IPS-18a (cell line): ENCODE measurements at regions not wholly inside any gene's neighbourhood (a gene's known extent, or its start where the extent isn't known, plus 50 kb on each side); places are given as distances from the start of the nearest gene placed in this dataset.
"Not testable (repeated sequence)": the region's sequence is repeated elsewhere in the genome, so short reads cannot be mapped to it uniquely, and the experiment has no call there.

Experiments
- H3K27ac ChIP-seq: one replicate; pipeline ENCODE4 v1.5.1; 2013; ENCODE audit warnings: low read length
- H3K27me3 ChIP-seq: one replicate; pipeline ENCODE4 v1.6.1; 2013; ENCODE audit warnings: mild to moderate bottlenecking, low read length; ENCODE audit not compliant: control insufficient read depth, insufficient read depth
- H3K36me3 ChIP-seq: one replicate; pipeline ENCODE4 v1.6.1; 2013; ENCODE audit warnings: low read depth, low read length; ENCODE audit not compliant: control insufficient read depth
- H3K4me1 ChIP-seq: one replicate; pipeline ENCODE4 v1.6.1; 2013; ENCODE audit warnings: low read depth, low read length; ENCODE audit not compliant: control insufficient read depth
- H3K4me3 ChIP-seq: one replicate; pipeline ENCODE4 v1.5.1; 2013; ENCODE audit warnings: low read length
- H3K9ac ChIP-seq: one replicate; pipeline ENCODE4 v1.6.1; 2013; ENCODE audit warnings: mild to moderate bottlenecking, low read length, moderate library complexity
- H3K9me3 ChIP-seq: one replicate; pipeline ENCODE4 v1.6.1; 2013; ENCODE audit warnings: low read depth, low read length; ENCODE audit not compliant: control insufficient read depth

- Histone ChIP-seq H3K27me3 (no peaks in the 10 kb centered on the region), H3K9ac (no peak overlapping the region), H3K36me3 (no peaks in the 10 kb centered on the region), H3K4me1 (peaks cover 3% of the 10 kb centered on the region), H3K9me3 (no peaks in the 10 kb centered on the region), H3K27ac (no peak overlapping the region), H3K4me3 (no peak overlapping the region)
Observed at GRCh38 chr21:20440338-20440737, 557.9 kb upstream of the NCAM2 start.

- peaks cover 4% of the 10 kb centered on the region for H3K4me1 ChIP-seq
- H3K9ac ChIP-seq, result no peak overlapping the region
- H3K27ac ChIP-seq, result no peak overlapping the region
- no peaks in the 10 kb centered on the region for H3K9me3 ChIP-seq
- no peak overlapping the region for H3K4me3 ChIP-seq
- H3K36me3 ChIP-seq, result no peaks in the 10 kb centered on the region
- no peaks in the 10 kb centered on the region for H3K27me3 ChIP-seq
Observed at GRCh38 chr21:20443558-20444155, 554.6 kb upstream of the NCAM2 start.

GRCh38 chr21:20445971-20446370 lies 552.2 kb upstream of the NCAM2 start:
- Histone ChIP-seq H3K9ac (no peak overlapping the region), H3K9me3 (no peaks in the 10 kb centered on the region), H3K27ac (no peak overlapping the region), H3K36me3 (no peaks in the 10 kb centered on the region), H3K4me3 (no peak overlapping the region), H3K27me3 (no peaks in the 10 kb centered on the region), H3K4me1 (peaks cover 4% of the 10 kb centered on the region)

DNA sequence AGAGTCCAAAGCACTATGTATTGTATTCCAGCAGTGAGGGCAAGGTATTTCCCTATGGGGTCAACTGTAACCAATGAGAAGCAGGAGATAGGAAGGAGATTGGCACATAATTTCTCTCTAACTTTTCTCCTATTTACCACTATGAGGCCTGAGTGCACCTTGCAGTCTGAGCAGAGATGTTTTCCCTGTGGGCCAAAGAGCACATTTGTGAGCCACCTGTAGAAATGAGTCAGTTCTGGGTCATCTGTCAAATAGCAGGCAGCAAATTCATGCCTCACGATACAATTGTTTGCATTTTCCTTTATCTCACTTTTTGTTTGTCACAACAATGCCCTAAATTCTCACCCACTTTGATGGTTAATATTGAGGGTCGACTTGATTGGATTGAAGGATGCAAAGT lies 547.2 kb upstream of the NCAM2 start:
- Histone ChIP-seq H3K27me3 (no peaks in the 10 kb centered on the region), H3K36me3 (no peaks in the 10 kb centered on the region), H3K27ac (no peak overlapping the region), H3K9me3 (no peaks in the 10 kb centered on the region), H3K4me3 (no peak overlapping the region), H3K9ac (no peak overlapping the region), H3K4me1 (no peaks in the 10 kb centered on the region)

DNA sequence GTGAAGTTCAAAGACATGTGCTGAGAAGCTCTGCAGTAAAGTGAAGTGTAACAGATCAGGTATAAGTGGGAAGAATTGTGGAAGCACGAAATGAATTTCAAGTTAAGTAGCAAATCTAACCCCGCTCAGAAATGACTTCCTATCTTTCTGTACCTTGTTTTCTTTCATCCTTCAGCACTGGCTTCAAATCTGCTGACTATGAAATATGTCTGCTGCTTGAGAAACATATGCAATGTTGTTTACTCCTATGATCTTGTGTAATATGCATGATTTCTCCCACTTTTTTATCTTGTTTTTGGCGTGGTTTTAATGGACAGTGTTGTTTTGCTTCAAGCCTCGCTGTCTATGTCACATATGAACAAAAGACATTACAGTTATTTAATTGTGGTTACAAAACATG lies 545.3 kb upstream of the NCAM2 start:
- Histone ChIP-seq H3K27me3 (no peaks in the 10 kb centered on the region), H3K36me3 (no peaks in the 10 kb centered on the region), H3K4me1 (no peaks in the 10 kb centered on the region), H3K9me3 (no peaks in the 10 kb centered on the region), H3K4me3 (no peak overlapping the region), H3K27ac (no peak overlapping the region), H3K9ac (no peak overlapping the region)

GRCh38 chr21:20459838-20460237 lies 538.4 kb upstream of the NCAM2 start:
- Histone ChIP-seq H3K4me3 (no peak overlapping the region), H3K27ac (no peak overlapping the region), H3K4me1 (no peaks in the 10 kb centered on the region), H3K36me3 (no peaks in the 10 kb centered on the region), H3K9me3 (no peaks in the 10 kb centered on the region), H3K27me3 (no peaks in the 10 kb centered on the region), H3K9ac (no peak overlapping the region)

DNA sequence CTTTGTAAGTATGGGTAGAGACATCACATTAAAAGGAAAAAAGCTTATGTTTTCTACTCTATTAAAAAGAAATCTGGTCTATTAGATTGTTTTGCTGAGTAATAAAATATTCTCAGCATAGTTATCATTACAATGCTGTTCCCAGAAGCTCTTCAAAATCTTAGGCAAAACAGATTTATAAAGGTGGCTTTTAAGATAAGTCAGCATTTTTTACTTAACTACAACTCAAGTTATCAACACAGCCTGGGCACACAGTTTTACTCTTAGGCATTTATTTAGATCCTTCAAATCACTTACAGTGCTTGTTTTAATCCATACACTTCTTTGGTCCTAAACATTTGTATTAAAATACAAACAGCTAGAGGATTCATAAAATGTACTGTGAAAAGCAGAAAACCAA lies 534.8 kb upstream of the NCAM2 start:
- H3K9me3 ChIP-seq, result no peaks in the 10 kb centered on the region
- H3K27me3 ChIP-seq, result no peaks in the 10 kb centered on the region
- H3K27ac ChIP-seq, result no peak overlapping the region
- no peaks in the 10 kb centered on the region for H3K36me3 ChIP-seq
- H3K4me1 ChIP-seq, result no peaks in the 10 kb centered on the region
- no peak overlapping the region for H3K4me3 ChIP-seq
- no peak overlapping the region for H3K9ac ChIP-seq

- H3K4me3 ChIP-seq, result no peak overlapping the region
- H3K36me3 ChIP-seq, result no peaks in the 10 kb centered on the region
- H3K9me3 ChIP-seq, result no peaks in the 10 kb centered on the region
- no peak overlapping the region for H3K9ac ChIP-seq
- H3K27ac ChIP-seq, result no peak overlapping the region
- no peaks in the 10 kb centered on the region for H3K27me3 ChIP-seq
- H3K4me1 ChIP-seq, result no peaks in the 10 kb centered on the region
Observed at GRCh38 chr21:20469361-20469760, 528.8 kb upstream of the NCAM2 start.

DNA sequence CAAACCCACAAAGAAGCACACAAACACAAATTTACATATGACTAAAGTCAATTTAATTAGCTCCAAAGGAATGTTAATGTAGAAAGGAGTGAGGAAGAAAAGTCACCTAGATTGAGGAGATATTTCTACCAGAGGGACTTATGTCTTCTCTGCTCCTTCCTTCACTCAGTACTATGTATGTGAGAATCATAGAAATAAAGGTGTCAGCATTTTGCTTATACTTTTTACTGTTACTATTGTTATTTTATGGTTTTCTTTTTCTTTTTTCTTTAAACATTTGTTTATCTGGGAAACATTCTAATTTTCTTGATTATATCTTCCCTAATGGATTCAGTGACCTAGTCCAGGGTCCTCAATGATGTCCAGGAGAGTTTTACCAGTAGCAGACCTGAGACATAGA lies 511.9 kb upstream of the NCAM2 start:
- Histone ChIP-seq H3K4me3 (no peak overlapping the region), H3K9me3 (no peaks in the 10 kb centered on the region), H3K36me3 (no peaks in the 10 kb centered on the region), H3K4me1 (peaks cover 3% of the 10 kb centered on the region), H3K27ac (no peak overlapping the region), H3K27me3 (no peaks in the 10 kb centered on the region), H3K9ac (no peak overlapping the region)

DNA sequence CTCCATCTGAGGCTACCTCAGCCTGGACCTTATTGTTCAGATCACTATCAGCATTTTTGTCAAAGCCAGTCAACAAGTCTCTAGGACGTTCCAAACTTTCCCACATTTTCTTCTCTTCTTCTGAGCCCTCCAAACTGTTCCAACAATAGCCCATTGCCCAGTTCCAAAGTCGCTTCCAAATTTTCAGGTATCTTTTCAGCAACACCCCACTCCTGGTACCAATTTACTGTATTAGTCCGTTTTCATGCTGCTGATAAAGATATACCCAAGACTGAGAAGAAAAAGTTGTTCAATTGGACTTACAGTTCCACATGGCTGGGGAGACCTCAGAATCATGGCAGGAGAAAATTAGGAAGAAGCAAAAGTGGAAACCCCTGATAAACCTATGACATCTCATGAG lies 495.3 kb upstream of the NCAM2 start:
- H3K36me3 ChIP-seq, H3K4me3 ChIP-seq, H3K27me3 ChIP-seq, H3K4me1 ChIP-seq, H3K9ac ChIP-seq, H3K27ac ChIP-seq: not testable (repeated sequence)
- H3K9me3 ChIP-seq, result peaks cover 16% of the 10 kb centered on the region

DNA sequence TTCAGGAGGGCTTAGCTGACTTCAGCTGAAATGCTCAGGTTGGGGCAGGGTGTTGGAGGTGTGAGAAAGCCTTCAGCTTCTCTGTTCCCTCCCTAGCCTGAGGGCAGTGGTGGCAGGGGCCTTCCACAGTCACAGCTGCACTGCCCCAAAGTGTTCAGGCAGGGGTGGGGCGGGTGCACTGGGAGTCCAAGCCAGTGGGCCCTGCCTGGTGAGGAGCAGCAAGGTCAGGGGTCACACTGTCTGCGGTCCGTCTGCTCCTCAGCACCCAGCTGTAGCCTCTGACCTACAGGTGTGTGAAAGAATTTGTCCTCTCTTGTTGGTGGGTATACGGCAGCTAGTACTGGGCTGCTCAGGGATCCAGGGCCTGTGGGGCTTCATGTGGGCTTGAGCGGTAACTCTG lies 490.4 kb upstream of the NCAM2 start:
- no peaks in the 10 kb centered on the region for H3K36me3 ChIP-seq
- no peak overlapping the region for H3K27ac ChIP-seq
- H3K9me3 ChIP-seq, result peaks cover 14% of the 10 kb centered on the region
- H3K9ac ChIP-seq, result no peak overlapping the region
- no peaks in the 10 kb centered on the region for H3K27me3 ChIP-seq
- H3K4me1 ChIP-seq, result no peaks in the 10 kb centered on the region
- H3K4me3 ChIP-seq, result no peak overlapping the region

- no peak overlapping the region for H3K9ac ChIP-seq
- no peaks in the 10 kb centered on the region for H3K36me3 ChIP-seq
- H3K27ac ChIP-seq, result no peak overlapping the region
- no peak overlapping the region for H3K4me3 ChIP-seq
- no peaks in the 10 kb centered on the region for H3K27me3 ChIP-seq
- no peaks in the 10 kb centered on the region for H3K4me1 ChIP-seq
- H3K9me3 ChIP-seq, result no peaks in the 10 kb centered on the region
Observed at GRCh38 chr21:20511216-20511880, 486.9 kb upstream of the NCAM2 start.
